ENCODE measurements at regions not wholly inside any gene's neighbourhood (a gene's known extent, or its start where the extent isn't known, plus 50 kb on each side); places are given as distances from the start of the nearest gene placed in this dataset.
"Not testable (repeated sequence)": the region's sequence is repeated elsewhere in the genome, so short reads cannot be mapped to it uniquely, and the experiment has no call there.

GRCh38 chr3:163218336-163218735 is 1721.7 kb downstream of the OTOL1 start:
- no peak for DNase-seq (ENCODE audit: low read depth in 2 of 2)

GRCh38 chr3:163213838-163214237 is 1717.2 kb downstream of the OTOL1 start:
- DNase-seq (ENCODE audit: low read depth in 2 of 2), result no peak

- no peak for DNase-seq (ENCODE audit: low read depth in 2 of 2)
Measured at GRCh38 chr3:163196815-163197374, 1700.3 kb downstream of the OTOL1 start.

GRCh38 chr3:163196245-163196644 is 1699.6 kb downstream of the OTOL1 start:
- no peak for DNase-seq (ENCODE audit: low read depth in 2 of 2)

GRCh38 chr3:163185721-163186350 is 1689.2 kb downstream of the OTOL1 start:
- no peak for DNase-seq (ENCODE audit: low read depth in 2 of 2)

- no peak for DNase-seq (ENCODE audit: low read depth in 2 of 2)
Measured at GRCh38 chr3:163175970-163176369, 1679.4 kb downstream of the OTOL1 start.

GRCh38 chr3:163172513-163172912 is 1675.9 kb downstream of the OTOL1 start:
- DNase-seq (ENCODE audit: low read depth in 2 of 2), result not testable (repeated sequence)

GRCh38 chr3:163166197-163166596 is 1669.6 kb downstream of the OTOL1 start:
- DNase-seq (ENCODE audit: low read depth in 2 of 2), result no peak

GRCh38 chr3:163159306-163159705 is 1662.7 kb downstream of the OTOL1 start:
- no peak for DNase-seq (ENCODE audit: low read depth in 2 of 2)

- no peak for DNase-seq (ENCODE audit: low read depth in 2 of 2)
Measured at GRCh38 chr3:163139600-163139999, 1643.0 kb downstream of the OTOL1 start.

- DNase-seq (ENCODE audit: low read depth in 2 of 2), result no peak
Measured at GRCh38 chr3:163138258-163138657, 1641.7 kb downstream of the OTOL1 start.

GRCh38 chr3:163132111-163132510 is 1635.5 kb downstream of the OTOL1 start:
- no peak for DNase-seq (ENCODE audit: low read depth in 2 of 2)

GRCh38 chr3:163129287-163129686 is 1632.7 kb downstream of the OTOL1 start:
- no peak for DNase-seq (ENCODE audit: low read depth in 2 of 2)

- no peak for DNase-seq (ENCODE audit: low read depth in 2 of 2)
Measured at GRCh38 chr3:163126115-163126514, 1629.5 kb downstream of the OTOL1 start.

All from fibroblast of skin of left quadriceps (primary cell).